Globus pallidus (tissue), 1 donor: ENCODE measurements at regions not wholly inside any gene's neighbourhood (a gene's known extent, or its start where the extent isn't known, plus 50 kb on each side); places are given as distances from the start of the nearest gene placed in this dataset.
"Not testable (repeated sequence)": the region's sequence is repeated elsewhere in the genome, so short reads cannot be mapped to it uniquely, and the experiment has no call there.

Experiments used
- DNase-seq: peaks from one replicate; pipeline ENCODE4 v3.0.0-alpha.2; 2015; ENCODE audit warnings: low spot score

GRCh38 chr2:111620281-111620680 lies 263.7 kb downstream of the ANAPC1 start:
- DNase-seq, result no peak

- DNase-seq, result no peak
These were observed 261.1 kb downstream of the ANAPC1 start for GRCh38 chr2:111622859-111623258.

DNA sequence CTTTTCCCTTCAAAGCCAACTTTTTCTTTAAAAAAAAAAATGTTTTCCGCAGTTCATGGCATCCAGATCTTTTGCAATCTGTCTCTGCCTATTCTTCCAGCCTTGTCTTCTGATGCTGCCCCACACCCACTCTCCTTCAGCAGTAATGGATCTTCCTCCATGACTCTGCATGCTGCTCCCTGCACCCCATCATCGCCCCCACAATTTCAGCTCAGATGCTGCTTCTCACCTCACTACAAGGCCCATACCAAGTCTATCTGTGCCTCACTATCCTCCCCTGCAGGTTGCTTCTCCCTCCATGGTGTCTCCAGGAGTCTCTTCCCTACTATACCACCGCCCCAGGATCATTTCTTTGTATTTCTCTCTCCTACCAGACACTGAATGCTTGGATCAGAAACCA lies 260.6 kb downstream of the ANAPC1 start:
- DNase-seq, result no peak

DNA sequence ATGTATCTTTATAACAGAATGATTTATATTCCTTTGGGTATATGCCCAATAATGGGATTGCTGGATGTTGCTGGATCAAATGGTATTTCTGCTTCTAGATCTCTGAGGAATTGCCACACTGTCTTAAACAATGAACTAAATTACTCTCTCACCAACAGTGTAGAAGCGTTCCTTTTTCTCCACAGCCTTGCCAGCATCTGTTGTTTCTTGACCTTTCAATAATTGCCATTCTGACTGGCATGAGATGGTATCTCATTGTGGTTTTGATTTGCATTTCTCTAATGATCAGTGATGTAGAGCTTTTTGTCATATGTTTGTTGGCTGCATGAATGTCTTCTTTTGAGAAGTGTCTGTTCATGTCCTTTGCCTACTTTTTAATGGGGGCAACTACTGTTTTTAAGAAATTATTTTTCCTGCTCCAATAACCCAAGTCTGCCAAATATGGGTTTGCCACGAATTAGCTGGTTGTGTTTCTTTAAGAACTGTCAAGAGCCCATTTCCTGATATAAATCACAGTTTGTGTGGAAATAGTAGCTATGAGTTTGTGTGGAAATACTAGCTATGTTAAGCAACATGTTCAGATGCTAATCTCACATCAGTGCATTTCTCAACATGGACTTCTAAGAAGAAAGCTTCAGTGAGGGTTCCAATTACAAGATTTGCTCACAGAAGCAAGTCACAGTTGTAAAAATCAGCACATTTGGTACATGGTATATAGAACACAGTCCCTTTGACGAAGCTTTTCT lies 259.4 kb downstream of the ANAPC1 start:
- no peak for DNase-seq

GRCh38 chr2:111625157-111625537 lies 258.8 kb downstream of the ANAPC1 start:
- DNase-seq, result not testable (repeated sequence)

- no peak for DNase-seq
These were observed 257.7 kb downstream of the ANAPC1 start for GRCh38 chr2:111626037-111626864.

GRCh38 chr2:111626865-111627163 lies 257.2 kb downstream of the ANAPC1 start:
- no peak for DNase-seq

- DNase-seq, result no peak
These were observed 256.7 kb downstream of the ANAPC1 start for GRCh38 chr2:111627256-111627655.

DNA sequence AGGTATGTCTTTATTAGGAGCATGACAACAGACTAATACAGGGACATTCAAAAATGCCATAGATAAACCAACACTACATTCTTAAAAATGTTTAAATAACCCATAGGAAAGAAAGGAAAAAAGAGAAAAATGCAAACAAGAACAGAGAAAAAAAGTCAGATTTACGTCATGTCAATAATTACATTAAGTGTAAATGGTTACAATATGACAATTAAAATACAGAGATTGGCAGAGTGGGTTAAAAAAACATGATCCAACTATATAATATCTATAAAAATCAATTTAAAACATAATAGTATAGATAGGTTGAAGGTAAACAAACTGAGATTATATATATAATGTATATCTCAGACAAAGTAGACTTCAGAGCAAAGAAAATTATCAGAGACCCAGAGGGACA lies 255.8 kb downstream of the ANAPC1 start:
- no peak for DNase-seq

DNA sequence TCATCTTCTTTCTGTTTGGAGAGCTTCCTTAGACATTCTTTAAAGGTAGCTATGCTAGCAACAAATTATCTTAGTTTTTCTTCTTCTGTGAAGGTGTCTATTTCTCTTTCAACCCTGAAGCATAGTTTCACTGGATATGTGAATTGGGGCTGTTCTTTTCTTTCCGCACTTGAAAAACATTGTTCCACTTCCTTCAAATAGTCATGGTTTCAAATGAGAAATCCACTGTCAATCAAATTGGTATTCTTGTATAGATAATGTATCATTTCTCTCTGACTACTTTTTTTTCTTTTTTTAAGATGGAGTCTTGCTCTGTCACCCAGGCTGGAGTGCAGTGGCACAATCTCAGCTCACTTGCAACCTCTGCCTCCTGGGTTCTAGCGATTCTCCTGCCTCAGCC lies 254.0 kb downstream of the ANAPC1 start:
- no peak for DNase-seq

DNA sequence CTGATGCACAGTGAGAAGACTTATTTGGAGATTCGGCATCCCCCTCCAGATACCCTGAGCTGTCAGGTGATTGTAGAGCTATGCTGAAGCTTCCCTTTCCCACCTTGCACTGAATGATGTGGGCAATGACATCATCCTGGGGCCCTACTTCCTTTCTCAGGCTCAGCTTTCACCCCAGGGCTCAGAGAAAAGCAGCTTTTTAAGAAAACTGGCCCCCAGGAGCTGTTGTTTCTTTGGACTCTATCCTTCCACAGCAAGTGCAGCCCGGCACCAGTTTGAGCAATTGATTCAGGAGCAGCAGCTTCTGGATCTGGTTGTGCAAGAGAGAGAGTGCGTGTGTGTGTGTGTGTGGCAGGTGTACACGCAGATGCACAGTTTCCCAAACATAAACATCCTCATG lies 251.3 kb downstream of the ANAPC1 start:
- DNase-seq, result no peak

DNA sequence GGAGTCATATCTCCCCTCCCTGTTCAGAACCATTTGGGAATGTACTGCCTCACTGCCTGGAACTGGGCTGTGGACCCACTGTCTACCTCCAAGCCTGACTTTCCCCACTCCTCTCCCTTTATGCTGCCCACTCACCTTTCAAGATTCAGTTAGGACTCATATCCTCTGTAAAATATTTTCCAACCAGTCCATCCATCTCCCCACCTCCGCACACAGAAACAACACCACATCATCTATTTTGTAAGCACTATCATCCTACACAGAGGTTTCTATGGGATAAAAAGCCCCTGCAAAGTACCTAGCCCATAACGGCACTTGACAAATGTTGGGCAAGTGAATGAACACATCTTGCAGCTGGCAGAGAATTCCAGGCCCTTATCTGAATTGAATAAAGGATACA lies 250.8 kb downstream of the ANAPC1 start:
- DNase-seq, result no peak

- DNase-seq, result no peak
These were observed 250.3 kb downstream of the ANAPC1 start for GRCh38 chr2:111633643-111634042.

DNA sequence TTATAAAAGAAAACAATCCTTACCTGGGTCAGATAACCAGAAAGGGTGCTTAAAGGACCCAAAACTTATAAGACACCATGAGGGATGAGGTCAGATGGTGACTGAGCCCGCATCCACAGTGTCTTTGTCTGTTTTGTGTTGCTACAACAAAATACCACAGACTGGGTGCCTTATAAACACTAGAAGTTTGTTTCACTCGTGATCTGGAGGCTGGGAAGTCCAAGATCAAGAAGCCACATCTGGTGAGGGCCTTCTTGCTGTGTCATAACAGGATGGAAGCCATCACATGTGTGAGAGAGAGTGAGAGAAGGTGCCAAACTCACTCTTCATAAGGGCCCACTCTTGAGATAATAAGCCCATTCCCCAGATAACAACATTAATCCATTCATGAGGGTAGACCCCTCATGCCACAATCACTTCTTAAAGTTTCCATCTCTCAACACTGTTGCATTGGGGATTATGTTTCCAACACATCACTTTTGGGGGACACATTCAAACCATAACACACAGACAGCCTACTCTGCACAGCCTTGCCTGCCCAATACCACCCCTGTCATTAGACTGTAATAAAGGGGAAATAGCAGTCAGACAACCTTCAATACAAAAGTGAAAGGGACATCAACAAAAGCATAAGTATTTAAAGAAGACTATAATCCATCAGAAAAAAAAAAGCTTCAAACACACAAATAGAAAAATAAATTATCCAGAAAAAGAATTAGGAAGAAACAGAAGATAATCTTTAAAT lies 249.8 kb downstream of the ANAPC1 start:
- DNase-seq, result no peak

DNA sequence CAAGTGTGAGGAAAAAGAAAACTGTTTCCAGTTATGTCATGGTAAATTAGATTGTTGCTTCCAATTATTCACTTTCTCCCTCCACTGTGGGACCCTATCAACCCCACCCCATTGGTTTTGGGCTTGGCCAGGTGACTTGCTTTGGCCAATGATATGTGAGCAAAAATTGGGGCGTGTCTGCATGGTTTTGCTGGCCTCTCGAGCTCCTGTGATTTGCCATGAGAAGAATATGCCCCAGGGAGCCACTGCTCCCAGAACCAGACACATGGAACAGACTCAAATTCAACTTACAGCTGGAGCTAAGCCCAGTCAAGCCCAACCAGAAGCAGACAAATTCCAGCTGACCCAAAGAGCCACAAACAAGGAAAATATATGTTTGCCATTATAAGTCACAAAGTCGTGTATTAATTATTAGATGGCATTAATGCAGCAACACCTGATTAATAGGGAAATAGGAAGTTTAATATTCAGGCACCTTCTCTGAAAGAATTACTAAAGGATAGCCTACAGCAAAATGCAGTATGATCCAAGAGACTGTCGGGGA lies 248.9 kb downstream of the ANAPC1 start:
- DNase-seq, result no peak

GRCh38 chr2:111636905-111637304 lies 247.1 kb downstream of the ANAPC1 start:
- DNase-seq, result no peak

DNA sequence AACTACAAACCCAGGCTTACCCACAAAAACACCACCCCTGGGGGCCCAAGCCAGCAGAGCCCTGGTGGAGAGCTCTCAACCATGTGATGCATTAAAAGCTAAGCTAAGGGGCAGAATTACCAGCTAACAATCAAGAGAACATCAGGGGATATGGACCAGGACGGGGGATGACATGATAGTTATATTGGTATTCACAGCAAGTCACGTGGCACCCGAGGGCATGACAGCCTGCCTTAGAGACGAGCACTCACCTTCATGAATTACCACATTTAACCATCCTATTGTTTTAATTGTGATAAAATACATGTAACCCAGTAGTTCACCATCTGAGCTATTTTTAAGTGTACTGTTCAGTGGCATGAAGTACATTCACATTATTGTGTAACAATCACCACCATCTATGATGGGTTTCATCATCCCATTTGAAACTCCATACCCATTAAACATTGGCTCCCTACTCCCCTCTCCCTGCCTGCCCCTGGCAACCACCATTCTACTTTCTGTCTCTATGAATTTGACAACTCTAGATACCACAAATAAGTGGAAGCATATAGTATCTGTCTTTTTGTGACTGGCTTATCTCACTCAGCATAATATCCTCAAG lies 245.6 kb downstream of the ANAPC1 start:
- no peak for DNase-seq

DNA sequence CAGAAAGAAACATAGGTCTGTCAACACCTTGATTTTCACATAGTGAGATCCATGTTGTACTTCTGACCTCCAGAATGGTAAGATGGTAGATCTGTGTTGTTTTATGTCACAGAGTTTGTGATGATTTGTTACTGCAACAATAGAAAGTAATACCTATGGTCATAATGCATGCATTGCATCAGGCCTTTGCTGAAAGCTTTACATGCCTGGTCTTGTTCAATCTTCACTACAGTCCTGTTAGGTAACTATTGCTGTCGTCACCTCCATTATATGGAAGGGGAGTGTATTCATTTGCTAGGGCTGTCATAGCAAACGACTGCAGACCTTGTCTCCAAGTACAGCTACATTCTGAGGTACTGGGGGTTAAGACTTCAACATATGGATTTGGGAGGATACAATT lies 243.5 kb downstream of the ANAPC1 start:
- DNase-seq, result no peak

DNA sequence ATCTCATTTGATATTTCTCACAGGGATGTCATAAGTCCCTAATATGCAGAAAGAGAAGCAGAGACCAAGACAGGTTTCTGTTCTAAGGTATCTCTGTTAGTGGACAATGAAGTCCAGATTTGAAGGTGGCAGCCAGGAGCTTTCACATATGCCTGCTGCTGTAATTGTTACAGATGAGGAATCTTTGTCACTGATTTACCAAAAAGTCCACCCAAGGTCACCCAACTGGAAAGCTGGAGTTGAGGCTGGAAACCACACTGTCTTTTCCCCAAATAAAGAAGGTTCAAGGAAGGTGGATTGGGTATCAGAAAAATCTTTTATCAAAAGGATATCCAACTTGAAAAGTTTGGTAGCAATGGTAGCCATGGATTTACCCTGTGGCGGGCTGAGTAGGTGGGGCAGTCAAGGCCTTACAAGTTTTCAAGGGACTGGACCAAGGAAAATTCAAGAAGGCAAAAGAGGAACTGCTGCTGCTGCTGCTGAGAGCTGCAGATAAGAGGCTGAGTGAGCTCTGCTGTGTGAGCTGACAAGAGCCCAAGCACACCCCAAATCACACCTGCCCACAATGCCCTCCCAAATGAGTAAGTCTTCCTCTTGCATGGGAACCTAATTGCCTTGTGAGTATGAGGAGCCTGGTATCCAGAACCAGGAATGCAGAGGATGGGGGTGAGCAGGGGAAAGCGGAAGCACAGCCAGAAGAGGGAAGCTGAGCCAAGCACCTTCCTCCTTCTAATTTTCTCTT lies 241.2 kb downstream of the ANAPC1 start:
- DNase-seq, result no peak

DNA sequence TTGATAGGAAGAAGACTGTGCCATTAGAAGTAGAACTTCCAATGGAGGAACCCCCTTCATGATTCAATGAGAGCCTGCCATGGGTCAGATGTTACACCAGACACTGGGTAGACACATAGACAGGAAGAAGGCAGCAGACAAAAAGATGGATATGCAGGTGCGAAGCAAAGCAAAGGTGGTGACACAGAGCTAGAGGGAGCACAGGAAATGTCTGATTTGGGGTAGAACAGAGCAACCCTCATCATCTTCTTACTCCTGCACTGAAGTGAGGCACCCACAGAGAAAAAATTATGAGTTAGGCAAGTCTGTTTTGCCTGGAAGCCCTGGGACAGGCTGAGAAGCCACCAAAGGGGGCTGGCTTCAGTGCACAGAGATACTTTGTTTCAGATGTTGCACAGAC lies 240.2 kb downstream of the ANAPC1 start:
- DNase-seq, result no peak

DNA sequence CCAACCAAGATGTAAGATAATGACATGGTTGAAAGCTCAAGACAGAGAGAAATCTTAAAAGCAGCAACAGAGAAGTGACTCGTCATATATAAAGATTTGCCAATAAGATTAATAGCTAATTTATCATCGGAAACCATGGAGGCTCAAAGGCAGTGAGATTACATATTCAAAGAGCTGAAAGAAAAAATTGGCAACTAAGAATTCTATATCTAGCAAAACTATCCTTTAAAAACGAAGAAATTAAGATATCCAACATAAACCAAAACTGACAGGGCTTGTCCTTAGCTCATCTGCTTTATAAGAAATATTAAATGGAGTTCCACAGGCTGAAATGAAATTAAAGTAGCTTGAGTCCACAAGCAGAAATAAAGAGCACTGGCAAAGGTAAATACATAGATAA lies 236.6 kb downstream of the ANAPC1 start:
- DNase-seq, result no peak

- no peak for DNase-seq
These were observed 232.0 kb downstream of the ANAPC1 start for GRCh38 chr2:111652038-111652437.
